ENCODE measurements at regions not wholly inside any gene's neighbourhood (a gene's known extent, or its start where the extent isn't known, plus 50 kb on each side); places are given as distances from the start of the nearest gene placed in this dataset.

- TF ChIP-seq CTCF (IDR thresholded peaks at IDR 0.05; ENCODE audit: low read length) (no peak), EZH2phosphoT487 (IDR thresholded peaks at IDR 0.05; ENCODE audit: low read length) (no peak)
These were observed 559.9 kb upstream of the ATP2B1 start for GRCh38 chr12:90268574-90268973.
